ENCODE measurements at regions not wholly inside any gene's neighbourhood (a gene's known extent, or its start where the extent isn't known, plus 50 kb on each side); places are given as distances from the start of the nearest gene placed in this dataset.

DNA sequence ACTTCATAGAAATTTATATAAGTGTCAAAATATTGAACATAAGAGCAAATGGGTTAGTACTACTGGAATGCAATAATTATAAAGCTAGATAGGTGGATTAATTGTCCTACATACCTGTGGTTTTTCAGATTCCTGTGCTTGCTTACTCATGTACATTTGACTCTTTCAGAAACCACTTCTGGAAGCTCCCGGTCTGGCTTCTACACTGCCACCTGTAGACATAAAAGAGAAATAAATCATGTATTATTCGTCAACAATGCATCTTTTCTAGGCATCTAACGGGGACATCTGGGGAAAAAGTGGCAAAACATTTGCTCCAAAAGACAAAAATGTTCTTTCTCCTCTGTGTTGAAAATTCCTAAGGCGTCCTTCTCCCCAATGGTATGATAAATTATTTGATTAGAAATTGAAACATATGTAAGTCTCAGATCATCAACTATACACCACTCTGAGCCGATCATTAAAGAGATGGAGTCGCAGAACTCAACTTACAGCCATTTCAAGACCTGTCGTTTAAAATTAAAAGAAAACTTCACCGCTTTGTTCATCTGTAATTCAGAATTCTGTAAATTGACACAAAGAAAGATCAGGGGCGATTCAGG, 648.7 kb upstream of the DIPK2B start:
- ChIA-PET POLR2A (ENCODE audit: unreplicated experiment) (no interaction called here), CTCF (interaction anchor here (1.1 kb wide), 1 partner anchor 47 kb away, joined by 3 read pairs; no protein-coding TSS in a partner anchor)
- H3K4me1 ChIP-seq (ENCODE audit: control insufficient read depth, insufficient read depth, low read length), result peaks cover 2% of the 10 kb centered on the region; the same call in 1 of the 2 replicates
- peak overlapping the region; percentile 24 to 41; a peak in 1 of 4 replicates for H4K8ac ChIP-seq (ENCODE audit: low read depth in 2 of 2, low read length in 2 of 2)
- H3K27ac ChIP-seq (ENCODE audit: insufficient read depth, low read length), result peak overlapping the region; percentile 15; the same call in 1 of the 2 replicates
- H2AFZ ChIP-seq (replicated peaks; ENCODE audit: low read length, poor library complexity), result no peak overlapping the region
- H2BK5ac ChIP-seq (ENCODE audit: low read depth, low read length, poor library complexity, severe bottlenecking), result peak overlapping the region; percentile 83
- peaks cover 7% of the 10 kb centered on the region for H3K36me3 ChIP-seq (ENCODE audit: control insufficient read depth, insufficient read depth, low read length)
- no TSS peak for BruUV-seq (replicated peaks)
- peaks cover 9 to 12% of the 10 kb centered on the region in 2 experiments for H3K79me1 ChIP-seq (ENCODE audit: low read depth in 1 of 2, low read length in 2 of 2)
- peak overlapping the region; percentile 46; the same call in 1 of the 2 replicates for H3K56ac ChIP-seq (ENCODE audit: extremely low read depth, insufficient read depth, low read length)
- no peak overlapping the region for H3K14ac ChIP-seq (replicated peaks; ENCODE audit: low read depth, low read length)
- peak overlapping the region; percentile 90 for H3K4me3 ChIP-seq (ENCODE audit: insufficient read depth, low read depth, low read length)
- ATAC-seq (ENCODE audit: low read depth) (peak; percentile 33), DNase-seq (peak; percentile 86)
- TF ChIP-seq, protein P1, sequence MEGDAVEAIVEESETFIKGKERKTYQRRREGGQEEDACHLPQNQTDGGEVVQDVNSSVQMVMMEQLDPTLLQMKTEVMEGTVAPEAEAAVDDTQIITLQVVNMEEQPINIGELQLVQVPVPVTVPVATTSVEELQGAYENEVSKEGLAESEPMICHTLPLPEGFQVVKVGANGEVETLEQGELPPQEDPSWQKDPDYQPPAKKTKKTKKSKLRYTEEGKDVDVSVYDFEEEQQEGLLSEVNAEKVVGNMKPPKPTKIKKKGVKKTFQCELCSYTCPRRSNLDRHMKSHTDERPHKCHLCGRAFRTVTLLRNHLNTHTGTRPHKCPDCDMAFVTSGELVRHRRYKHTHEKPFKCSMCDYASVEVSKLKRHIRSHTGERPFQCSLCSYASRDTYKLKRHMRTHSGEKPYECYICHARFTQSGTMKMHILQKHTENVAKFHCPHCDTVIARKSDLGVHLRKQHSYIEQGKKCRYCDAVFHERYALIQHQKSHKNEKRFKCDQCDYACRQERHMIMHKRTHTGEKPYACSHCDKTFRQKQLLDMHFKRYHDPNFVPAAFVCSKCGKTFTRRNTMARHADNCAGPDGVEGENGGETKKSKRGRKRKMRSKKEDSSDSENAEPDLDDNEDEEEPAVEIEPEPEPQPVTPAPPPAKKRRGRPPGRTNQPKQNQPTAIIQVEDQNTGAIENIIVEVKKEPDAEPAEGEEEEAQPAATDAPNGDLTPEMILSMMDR (conservative IDR thresholded peaks at IDR 0.05; ENCODE audit: low read depth, low read length), result peak; percentile 46
- TF ChIP-seq FOS (IDR thresholded peaks at IDR 0.05; ENCODE audit: low read depth, low read length), result no peak
- no peak for TF ChIP-seq NFE2L2 (IDR thresholded peaks at IDR 0.05; ENCODE audit: low read depth, low read length)
- TF ChIP-seq POLR2A (IDR thresholded peaks at IDR 0.05; ENCODE audit: low read depth, low read length), result no peak
- TF ChIP-seq RAD21 (IDR thresholded peaks at IDR 0.05; ENCODE audit: low read length), result peak; percentile 28
- H2BK15ac ChIP-seq (ENCODE audit: low read depth, low read length), result no peak overlapping the region
- no peak overlapping the region for H2AK9ac ChIP-seq (replicated peaks; ENCODE audit: low read depth, low read length, poor library complexity)
- no CpG with 5 or more reads among the region's 9 CpGs for WGBS, 2 experiments (ENCODE audit: extremely low coverage in 2 of 2, insufficient read length in 1 of 2)
- peak overlapping the region; percentile 79 for H2BK120ac ChIP-seq (ENCODE audit: low read depth, low read length)
- H3K4me2 ChIP-seq (ENCODE audit: low read depth, low read length), result peak overlapping the region; percentile 90
- no peaks in the 10 kb centered on the region for H3K9me3 ChIP-seq (ENCODE audit: control insufficient read depth, insufficient read depth, low read length)
- dilution Hi-C loops (cut with HindIII; ENCODE audit: low sequenced_read_pairs, unreplicated experiment) (no loop called here), in situ Hi-C loops (cut with MboI; ENCODE audit: low sequenced_read_pairs) (loop anchor here (10.0 kb wide), 2 partner anchors 335 to 535 kb away; no protein-coding TSS in a partner anchor), intact Hi-C loops (cut with micrococcal nuclease) (loop anchor here (2.0 to 5.0 kb wide), 2 partner anchors 77 to 335 kb away; no protein-coding TSS in a partner anchor)
- H2AK5ac ChIP-seq (ENCODE audit: low read depth, low read length), result no peak overlapping the region
- peak overlapping the region; percentile 86; the same call in 1 of the 2 replicates for H3K9ac ChIP-seq (ENCODE audit: low read depth, low read length)
- peak overlapping the region; percentile 56; the same call in 1 of the 2 replicates for H3K23ac ChIP-seq (ENCODE audit: low read depth, low read length)
- H3K27me3 ChIP-seq (ENCODE audit: control insufficient read depth, insufficient read depth, low read length), result no peaks in the 10 kb centered on the region
- peak overlapping the region; percentile 3; the same call in 1 of the 2 replicates for H3K18ac ChIP-seq (ENCODE audit: low read depth, low read length)
- 0 out of 2 replicates have a peak overlapping the region, but pooled peaks have one; percentile 63 for H4K5ac ChIP-seq (ENCODE audit: low read depth, low read length)
- peaks cover 6% of the 10 kb centered on the region; the same call in 1 of the 2 replicates for H3K9me1 ChIP-seq (ENCODE audit: insufficient read depth, low read length)
- no peak overlapping the region for H4K91ac ChIP-seq (ENCODE audit: insufficient read depth, low read depth, low read length)
- peak overlapping the region; percentile 92; the same call in 1 of the 2 replicates for H3K4ac ChIP-seq (ENCODE audit: low read depth, low read length)
- H2BK20ac ChIP-seq (ENCODE audit: low read depth, low read length), result no peak overlapping the region
- no peaks in the 10 kb centered on the region for H4K20me1 ChIP-seq (ENCODE audit: insufficient read depth, low read length)

All from IMR-90 (cell line).